Ishikawa (cell line): ENCODE measurements at regions not wholly inside any gene's neighbourhood (a gene's known extent, or its start where the extent isn't known, plus 50 kb on each side); places are given as distances from the start of the nearest gene placed in this dataset.

Experiments
- CEBPB ChIP-seq: IDR thresholded peaks from 2 replicates; pipeline ENCODE4 v1.6.1; 2012
- CREB1 ChIP-seq: IDR thresholded peaks from 2 replicates; pipeline ENCODE4 v1.6.1; 2012; ENCODE audit warnings: low read depth
- FOXM1 ChIP-seq: IDR thresholded peaks from 2 replicates; pipeline ENCODE4 v1.6.1; 2012; ENCODE audit warnings: low read depth, borderline replicate concordance
- MAX ChIP-seq: IDR thresholded peaks from 2 replicates; pipeline ENCODE4 v1.6.1; 2012
- NFIC ChIP-seq: IDR thresholded peaks from 2 replicates; pipeline ENCODE4 v1.6.1; 2012
- RAD21 ChIP-seq: IDR thresholded peaks from 2 replicates; pipeline ENCODE4 v1.6.1; 2012; ENCODE audit warnings: low read depth
- REST ChIP-seq: IDR thresholded peaks from 2 replicates; pipeline ENCODE4 v1.6.1; 2012; ENCODE audit warnings: low read depth, mild to moderate bottlenecking
- TAF1 ChIP-seq: IDR thresholded peaks from 2 replicates; pipeline ENCODE4 v1.6.1; 2012; ENCODE audit warnings: low read depth, mild to moderate bottlenecking
- YY1 ChIP-seq: IDR thresholded peaks from 2 replicates; pipeline ENCODE4 v1.6.1; 2012; ENCODE audit warnings: low read depth

GRCh38 chr15:98083203-98083910 is 122.9 kb downstream of the ARRDC4 start:
- TF ChIP-seq RAD21 (no peak), MAX (no peak), REST (no peak), CEBPB (no peak), YY1 (no peak), CREB1 (no peak), TAF1 (no peak), NFIC (no peak), FOXM1 (no peak)
